Osteoblast (primary cell): ENCODE measurements at regions not wholly inside any gene's neighbourhood (a gene's known extent, or its start where the extent isn't known, plus 50 kb on each side); places are given as distances from the start of the nearest gene placed in this dataset.

Source experiments
- DNase-seq: peaks from one replicate; pipeline ENCODE4 v3.0.0; 2011; ENCODE audit warnings: low spot score, mixed read lengths; ENCODE audit not compliant: insufficient read length; ENCODE audit errors: missing footprints
- H2AFZ ChIP-seq: 2 replicates; pipeline ENCODE4 v1.6.0; 2011; ENCODE audit warnings: mild to moderate bottlenecking, low read length
- H3K27ac ChIP-seq: 2 replicates; pipeline ENCODE4 v1.5.1; 2011; ENCODE audit warnings: mild to moderate bottlenecking, low read depth, low read length, moderate library complexity
- H3K27me3 ChIP-seq: 2 replicates; pipeline ENCODE4 v1.6.0; 2012; ENCODE audit warnings: mild to moderate bottlenecking, control low read depth, inconsistent platforms, low read length, moderate library complexity; ENCODE audit not compliant: insufficient read depth
- H3K36me3 ChIP-seq: 2 replicates; pipeline ENCODE4 v1.5.1; 2011; ENCODE audit warnings: mild to moderate bottlenecking, low read length, control low read depth, moderate library complexity; ENCODE audit not compliant: insufficient read depth
- H3K4me1 ChIP-seq: 2 replicates; pipeline ENCODE4 v1.5.1; 2011; ENCODE audit warnings: mild to moderate bottlenecking, low read length, control low read depth, moderate library complexity; ENCODE audit not compliant: insufficient read depth
- H3K4me2 ChIP-seq: 2 replicates; pipeline ENCODE4 v1.6.0; 2011; ENCODE audit warnings: mild to moderate bottlenecking, low read length; ENCODE audit not compliant: insufficient read depth
- H3K4me3 ChIP-seq: fragments of 200-600 bp; sonication (generic); 3 replicates; pipeline ENCODE4 v1.5.1; 2012; ENCODE audit warnings: mild to moderate bottlenecking, low read length, inconsistent platforms; ENCODE audit not compliant: insufficient read depth
- H3K79me2 ChIP-seq: 2 replicates; pipeline ENCODE4 v1.6.0; 2012; ENCODE audit warnings: mild to moderate bottlenecking, low read length, control low read depth, inconsistent platforms; ENCODE audit not compliant: insufficient read depth
- H3K9me3 ChIP-seq: 2 replicates; pipeline ENCODE4 v1.5.1; 2011; ENCODE audit warnings: low read depth, low read length, control low read depth
- H4K20me1 ChIP-seq: 2 replicates; pipeline ENCODE4 v1.6.0; 2012; ENCODE audit warnings: mild to moderate bottlenecking, low read length, control low read depth; ENCODE audit not compliant: insufficient read depth
- TF ChIP-seq, protein P1 (sequence below): IDR thresholded peaks from 2 replicates; pipeline ENCODE4 v1.5.1; 2011; ENCODE audit warnings: mild to moderate bottlenecking, low read depth, low read length, moderate library complexity; ENCODE audit errors: extremely low read depth

DNA sequence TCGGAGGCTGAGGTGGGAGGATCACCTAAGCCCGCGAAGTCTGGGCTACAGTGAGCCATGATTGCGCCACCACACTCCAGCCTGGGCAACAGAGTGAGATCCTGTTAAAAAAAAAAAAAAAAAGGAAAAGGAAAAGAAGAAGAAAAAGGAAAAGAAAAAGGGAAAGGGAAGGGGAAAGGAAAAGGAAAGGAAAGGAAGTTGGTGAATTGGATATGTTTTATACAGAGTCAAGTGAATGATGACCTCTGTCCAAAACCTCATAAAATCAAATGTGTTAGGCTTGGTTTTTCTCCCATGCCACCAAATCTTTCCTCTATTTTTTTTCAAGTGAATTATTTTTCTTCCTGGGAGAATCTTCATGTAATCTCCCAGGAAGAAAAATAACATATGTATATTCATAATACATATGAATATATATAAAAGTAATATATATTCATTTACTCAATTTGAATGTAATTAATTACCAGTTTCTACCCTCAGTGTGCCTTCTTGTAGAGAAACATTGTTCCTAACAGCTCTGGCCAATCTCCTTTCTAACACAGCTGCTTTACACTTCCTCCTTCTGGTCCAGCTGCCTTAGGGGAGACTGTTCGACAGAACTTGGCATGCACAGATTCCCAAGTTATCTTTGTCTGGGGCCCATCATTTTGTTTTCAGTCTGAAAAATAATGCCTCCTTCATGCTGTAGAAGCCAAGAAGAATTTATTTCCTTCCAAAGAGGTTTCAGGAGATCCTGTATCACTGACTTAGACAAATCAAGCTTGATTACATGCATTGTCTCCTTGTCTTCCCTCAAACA lies 111.9 kb downstream of the CCDC34 start:
- no peak for DNase-seq
- Histone ChIP-seq H3K27me3 (no peaks in the 10 kb centered on the region), H3K36me3 (no peaks in the 10 kb centered on the region), H4K20me1 (no peaks in the 10 kb centered on the region), H3K4me3 (no peak overlapping the region), H3K4me1 (peaks cover 26% of the 10 kb centered on the region), H2AFZ (peak overlapping the region; percentile 50), H3K79me2 (no peaks in the 10 kb centered on the region), H3K4me2 (no peak overlapping the region), H3K27ac (peak overlapping the region; percentile 13), H3K9me3 (no peaks in the 10 kb centered on the region)
- TF ChIP-seq, protein P1, sequence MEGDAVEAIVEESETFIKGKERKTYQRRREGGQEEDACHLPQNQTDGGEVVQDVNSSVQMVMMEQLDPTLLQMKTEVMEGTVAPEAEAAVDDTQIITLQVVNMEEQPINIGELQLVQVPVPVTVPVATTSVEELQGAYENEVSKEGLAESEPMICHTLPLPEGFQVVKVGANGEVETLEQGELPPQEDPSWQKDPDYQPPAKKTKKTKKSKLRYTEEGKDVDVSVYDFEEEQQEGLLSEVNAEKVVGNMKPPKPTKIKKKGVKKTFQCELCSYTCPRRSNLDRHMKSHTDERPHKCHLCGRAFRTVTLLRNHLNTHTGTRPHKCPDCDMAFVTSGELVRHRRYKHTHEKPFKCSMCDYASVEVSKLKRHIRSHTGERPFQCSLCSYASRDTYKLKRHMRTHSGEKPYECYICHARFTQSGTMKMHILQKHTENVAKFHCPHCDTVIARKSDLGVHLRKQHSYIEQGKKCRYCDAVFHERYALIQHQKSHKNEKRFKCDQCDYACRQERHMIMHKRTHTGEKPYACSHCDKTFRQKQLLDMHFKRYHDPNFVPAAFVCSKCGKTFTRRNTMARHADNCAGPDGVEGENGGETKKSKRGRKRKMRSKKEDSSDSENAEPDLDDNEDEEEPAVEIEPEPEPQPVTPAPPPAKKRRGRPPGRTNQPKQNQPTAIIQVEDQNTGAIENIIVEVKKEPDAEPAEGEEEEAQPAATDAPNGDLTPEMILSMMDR, result no peak

DNA sequence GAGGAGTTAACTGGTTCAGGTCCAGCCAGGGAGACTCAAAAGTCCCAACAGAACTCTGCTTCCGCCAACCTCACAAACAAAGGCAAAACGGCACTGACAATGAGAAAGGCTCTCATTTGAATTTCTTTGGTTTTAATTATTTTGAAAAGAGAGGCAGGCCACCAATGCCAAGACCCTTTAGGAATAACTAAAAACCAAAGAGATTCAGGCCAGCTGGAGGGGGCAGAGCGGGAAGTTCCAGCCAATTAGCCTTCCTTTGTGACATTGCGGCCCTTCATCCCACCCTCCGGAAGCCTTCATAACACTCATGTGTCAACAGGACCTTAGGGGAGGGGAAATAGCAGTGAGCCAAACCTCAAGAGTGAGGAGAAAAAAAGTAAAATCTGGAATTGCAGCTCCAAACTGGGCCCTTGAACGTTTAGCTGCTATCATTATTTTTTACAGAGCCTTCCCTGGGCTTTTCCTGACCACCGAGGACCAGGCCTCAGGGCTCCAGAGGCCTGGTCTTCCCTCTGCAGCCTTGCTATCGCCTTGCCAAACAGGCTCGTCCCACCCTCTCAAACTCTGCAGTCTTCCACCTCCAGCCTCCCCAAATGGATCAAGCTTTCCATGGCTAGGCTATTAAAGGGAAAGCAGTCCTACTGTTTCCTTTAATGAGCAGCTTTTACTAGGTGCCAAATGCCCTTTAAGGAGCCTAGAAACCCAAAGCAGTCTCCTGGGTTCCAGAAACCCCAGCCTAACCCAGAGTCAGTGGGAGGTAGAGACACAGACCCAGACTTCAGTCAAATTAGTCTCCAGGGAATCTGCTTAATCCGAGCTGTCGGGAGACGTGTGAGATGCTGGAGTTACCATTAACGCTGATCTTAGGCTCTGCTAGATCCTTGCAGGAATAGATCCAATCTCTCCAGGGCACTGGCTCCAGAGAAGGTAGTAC lies 114.2 kb downstream of the CCDC34 start:
- Histone ChIP-seq H3K4me1 (peaks cover 7% of the 10 kb centered on the region), H3K9me3 (no peaks in the 10 kb centered on the region), H3K79me2 (no peaks in the 10 kb centered on the region), H3K36me3 (no peaks in the 10 kb centered on the region), H4K20me1 (no peaks in the 10 kb centered on the region), H3K27me3 (no peaks in the 10 kb centered on the region), H3K27ac (peak overlapping the region; percentile 7), H3K4me3 (no peak overlapping the region), H3K4me2 (no peak overlapping the region), H2AFZ (peak overlapping the region; percentile 85)
- DNase-seq, result no peak
- TF ChIP-seq, protein P1, result no peak

DNA sequence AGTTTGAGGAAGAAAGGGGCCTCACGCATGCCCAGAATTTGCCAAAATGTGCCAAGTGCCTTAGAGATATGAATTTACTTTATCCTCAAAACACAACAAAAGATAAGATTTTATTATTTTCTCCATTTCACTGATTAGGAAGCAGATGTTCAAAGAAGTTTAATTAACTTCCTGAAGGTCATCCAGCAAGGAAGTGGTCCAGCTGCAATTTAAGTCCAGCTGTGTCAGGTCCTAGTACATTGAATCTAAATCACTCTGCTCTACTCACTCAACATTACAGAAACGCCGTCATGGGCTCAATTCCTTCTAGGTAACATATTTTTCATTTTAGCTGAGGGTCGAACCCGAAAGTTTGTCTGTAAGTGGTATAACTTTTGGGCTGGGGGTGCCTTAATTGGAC lies 115.4 kb downstream of the CCDC34 start:
- no peaks in the 10 kb centered on the region for H3K79me2 ChIP-seq
- no peak overlapping the region for H3K4me3 ChIP-seq
- no peaks in the 10 kb centered on the region for H4K20me1 ChIP-seq
- no peaks in the 10 kb centered on the region for H3K36me3 ChIP-seq
- no peak overlapping the region for H3K4me2 ChIP-seq
- no peaks in the 10 kb centered on the region for H3K9me3 ChIP-seq
- no peak overlapping the region for H3K27ac ChIP-seq
- H3K4me1 ChIP-seq, result peaks cover 15% of the 10 kb centered on the region
- DNase-seq, result no peak
- TF ChIP-seq, protein P1, result no peak
- no peak overlapping the region for H2AFZ ChIP-seq
- no peaks in the 10 kb centered on the region for H3K27me3 ChIP-seq

DNA sequence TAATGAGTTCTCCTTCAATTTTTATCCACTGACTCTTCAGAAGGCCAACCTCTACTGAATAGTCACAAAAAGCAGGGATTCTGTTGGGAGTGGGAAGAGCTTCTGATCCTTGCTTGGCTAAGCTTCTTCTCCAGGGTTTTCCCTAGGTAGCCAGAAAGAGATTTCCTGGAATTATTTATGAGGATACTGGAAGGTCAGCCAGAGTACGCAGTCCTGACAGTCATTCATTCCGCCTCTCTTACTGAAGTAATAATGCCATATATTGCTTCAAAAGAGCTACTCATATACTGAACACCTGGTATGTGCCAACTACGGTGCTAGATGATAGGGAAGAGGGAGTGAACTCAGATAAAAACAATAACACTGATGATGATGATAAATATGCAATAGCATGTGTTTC lies 116.1 kb downstream of the CCDC34 start:
- Histone ChIP-seq H3K27ac (no peak overlapping the region), H3K27me3 (no peaks in the 10 kb centered on the region), H3K79me2 (no peaks in the 10 kb centered on the region), H2AFZ (no peak overlapping the region), H3K4me3 (no peak overlapping the region), H4K20me1 (no peaks in the 10 kb centered on the region), H3K9me3 (no peaks in the 10 kb centered on the region), H3K4me1 (peaks cover 22% of the 10 kb centered on the region), H3K36me3 (no peaks in the 10 kb centered on the region), H3K4me2 (no peak overlapping the region)
- DNase-seq, result no peak
- TF ChIP-seq, protein P1, result no peak
